Ovary (tissue), 3 donors: ENCODE measurements at regions not wholly inside any gene's neighbourhood (a gene's known extent, or its start where the extent isn't known, plus 50 kb on each side); places are given as distances from the start of the nearest gene placed in this dataset.

Source experiments
- CTCF ChIP-seq, 3 donors: fragments of 450-650 bp in 2 of 3; fragments of 200-600 bp in 1 of 3; IDR thresholded peaks; one replicate each; pipeline versions ENCODE4 v1.5.1 to v1.8.0; 2016 to 2022; ENCODE audit warnings: antibody characterized with exemption in 3 of 3, mild to moderate bottlenecking in 1 of 3
- POLR2A ChIP-seq: fragments of 450-650 bp; IDR thresholded peaks from one replicate; pipeline ENCODE4 v1.6.1; 2017; ENCODE audit warnings: antibody characterized with exemption, mild to moderate bottlenecking, moderate library complexity
- donor health status: DM: no; HTN: no; CAD: no.

- no peak for TF ChIP-seq CTCF (IDR thresholded peaks at IDR 0.05)
- no peak for TF ChIP-seq POLR2A
Measured at GRCh38 chr18:77992057-77992456, 742.4 kb downstream of the GALR1 start.
